ENCODE measurements at regions not wholly inside any gene's neighbourhood (a gene's known extent, or its start where the extent isn't known, plus 50 kb on each side); places are given as distances from the start of the nearest gene placed in this dataset.

- TF ChIP-seq CTCF (IDR thresholded peaks at IDR 0.05) (no peak), POLR2AphosphoS5 (IDR thresholded peaks at IDR 0.05) (no peak)
Observed at GRCh38 chr13:50691681-50692263, 151.7 kb downstream of the DLEU7 start.

Measured in transverse colon (tissue), 4 donors.